ENCODE measurements at regions not wholly inside any gene's neighbourhood (a gene's known extent, or its start where the extent isn't known, plus 50 kb on each side); places are given as distances from the start of the nearest gene placed in this dataset.

GRCh38 chr6:91659891-91660290, 1073.0 kb upstream of the MAP3K7 start:
- no CpG with 5 or more reads among the region's 1 CpG for WGBS (ENCODE audit: insufficient coverage)
- Histone ChIP-seq H3K4me2 (replicated peaks; ENCODE audit: extremely low read depth, low read length, poor library complexity, severe bottlenecking) (no peak overlapping the region), H3K9ac (ENCODE audit: insufficient read depth, low read length, poor library complexity, severe bottlenecking) (no peak overlapping the region), H3K27ac (ENCODE audit: low read depth in 1 of 2, low read length in 2 of 2) (no peak overlapping the region), H4K20me1 (ENCODE audit: insufficient read depth, low read length) (no peaks in the 10 kb centered on the region), H3K9me3 (replicated peaks in 1 of 2; ENCODE audit: control insufficient read depth in 1 of 2, insufficient read depth in 1 of 2, low read length in 2 of 2) (peaks cover 2 to 5% of the 10 kb centered on the region in 2 donors), H3K4me1 (ENCODE audit: control insufficient read depth in 1 of 2, insufficient read depth in 2 of 2, low read length in 2 of 2) (no peaks in the 10 kb centered on the region), H3K27me3 (ENCODE audit: control insufficient read depth in 2 of 2, insufficient read depth in 2 of 2, low read length in 2 of 2) (no peaks in the 10 kb centered on the region), H3K36me3 (replicated peaks in 1 of 2; ENCODE audit: control insufficient read depth in 1 of 2, insufficient read depth in 2 of 2, low read length in 2 of 2) (no peaks in the 10 kb centered on the region), H2AFZ (ENCODE audit: insufficient read depth, low read depth, low read length, poor library complexity, severe bottlenecking) (no peak overlapping the region), H3K79me2 (ENCODE audit: insufficient read depth, low read length) (no peaks in the 10 kb centered on the region), H3K4me3 (replicated peaks in 1 of 3; ENCODE audit: low read depth in 2 of 3, low read length in 3 of 3) (no peak overlapping the region)
- no peaks in the 10 kb centered on the region for H3K4me1 Mint-ChIP-seq
- H3K27me3 Mint-ChIP-seq (ENCODE audit: low read depth in 3 of 3), result peaks cover 0 to 2% (median 0%) of the 10 kb centered on the region in 3 donors
- no peak overlapping the region for H3K4me3 Mint-ChIP-seq
- DNase-seq, result no peak
- intact Hi-C loops (cut with micrococcal nuclease), result no loop called here
- no peak overlapping the region for H3K27ac Mint-ChIP-seq
- no peak for TF ChIP-seq CTCF (IDR thresholded peaks at IDR 0.05)
- H3K36me3 Mint-ChIP-seq, result no peaks in the 10 kb centered on the region
- peaks cover 0 to 6% (median 2%) of the 10 kb centered on the region in 7 donors for H3K9me3 Mint-ChIP-seq

- H3K36me3 Mint-ChIP-seq, result no peaks in the 10 kb centered on the region
- no peak overlapping the region for H3K4me2 ChIP-seq (replicated peaks; ENCODE audit: extremely low read depth, low read length, poor library complexity, severe bottlenecking)
- WGBS (ENCODE audit: insufficient coverage), result 72% methylated on average over 3 of the region's 6 CpGs
- H3K4me1 ChIP-seq (ENCODE audit: control insufficient read depth in 1 of 2, insufficient read depth in 2 of 2, low read length in 2 of 2), result no peaks in the 10 kb centered on the region
- H3K27ac Mint-ChIP-seq, result no peak overlapping the region
- no peaks in the 10 kb centered on the region for H3K79me2 ChIP-seq (ENCODE audit: insufficient read depth, low read length)
- no peaks in the 10 kb centered on the region for H3K9me3 ChIP-seq (replicated peaks in 1 of 2; ENCODE audit: control insufficient read depth in 1 of 2, insufficient read depth in 1 of 2, low read length in 2 of 2)
- no peak overlapping the region for H2AFZ ChIP-seq (ENCODE audit: insufficient read depth, low read depth, low read length, poor library complexity, severe bottlenecking)
- H3K27ac ChIP-seq (ENCODE audit: low read depth in 1 of 2, low read length in 2 of 2), result no peak overlapping the region
- no peak overlapping the region for H3K4me3 ChIP-seq (replicated peaks in 1 of 3; ENCODE audit: low read depth in 2 of 3, low read length in 3 of 3)
- no peak for DNase-seq
- TF ChIP-seq CTCF (IDR thresholded peaks at IDR 0.05), result no peak
- H3K9ac ChIP-seq (ENCODE audit: insufficient read depth, low read length, poor library complexity, severe bottlenecking), result no peak overlapping the region
- H3K9me3 Mint-ChIP-seq, result peaks cover 0 to 5% (median 2%) of the 10 kb centered on the region in 7 donors
- no peaks in the 10 kb centered on the region for H4K20me1 ChIP-seq (ENCODE audit: insufficient read depth, low read length)
- H3K4me3 Mint-ChIP-seq, result no peak overlapping the region
- peaks cover 0 to 2% (median 0%) of the 10 kb centered on the region in 3 donors for H3K27me3 Mint-ChIP-seq (ENCODE audit: low read depth in 3 of 3)
- no peaks in the 10 kb centered on the region for H3K36me3 ChIP-seq (replicated peaks in 1 of 2; ENCODE audit: control insufficient read depth in 1 of 2, insufficient read depth in 2 of 2, low read length in 2 of 2)
- no peaks in the 10 kb centered on the region for H3K4me1 Mint-ChIP-seq
- intact Hi-C loops (cut with micrococcal nuclease), result no loop called here
- no peaks in the 10 kb centered on the region for H3K27me3 ChIP-seq (ENCODE audit: control insufficient read depth in 2 of 2, insufficient read depth in 2 of 2, low read length in 2 of 2)
Observed at GRCh38 chr6:91654793-91655192, 1067.9 kb upstream of the MAP3K7 start.
